ENCODE measurements at regions not wholly inside any gene's neighbourhood (a gene's known extent, or its start where the extent isn't known, plus 50 kb on each side); places are given as distances from the start of the nearest gene placed in this dataset.

- no peak for DNase-seq (ENCODE audit: low spot score)
Observed at GRCh38 chr9:107064378-107064777, 201.4 kb downstream of the ZNF462 start.

GRCh38 chr9:107065549-107065948 lies 202.6 kb downstream of the ZNF462 start:
- no peak for DNase-seq (ENCODE audit: low spot score)

- no peak for DNase-seq (ENCODE audit: low spot score)
Observed at GRCh38 chr9:107067739-107068416, 204.9 kb downstream of the ZNF462 start.

DNA sequence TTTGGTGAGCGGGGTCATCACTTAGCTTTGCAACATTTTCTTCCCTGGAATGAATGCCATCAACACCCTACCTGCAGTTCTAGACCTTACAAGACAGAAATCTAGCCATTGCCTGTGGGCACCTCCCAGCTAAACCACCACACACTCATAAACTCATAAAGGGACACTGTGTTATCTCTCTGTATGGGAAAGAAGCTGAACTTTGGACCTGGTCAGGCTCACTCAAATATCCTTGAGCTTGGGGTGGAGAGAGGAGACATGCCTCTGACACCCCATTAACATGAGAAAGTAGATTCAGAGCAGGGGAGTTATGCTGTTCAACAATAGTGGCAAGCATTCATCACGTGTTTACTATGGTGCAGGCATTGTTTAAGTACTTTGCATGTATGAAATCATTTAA lies 205.6 kb downstream of the ZNF462 start:
- no peak for DNase-seq (ENCODE audit: low spot score)

- no peak for DNase-seq (ENCODE audit: low spot score)
Observed at GRCh38 chr9:107070586-107070985, 207.6 kb downstream of the ZNF462 start.

- no peak for DNase-seq (ENCODE audit: low spot score)
Observed at GRCh38 chr9:107078061-107078460, 205.0 kb upstream of the RAD23B start.

DNA sequence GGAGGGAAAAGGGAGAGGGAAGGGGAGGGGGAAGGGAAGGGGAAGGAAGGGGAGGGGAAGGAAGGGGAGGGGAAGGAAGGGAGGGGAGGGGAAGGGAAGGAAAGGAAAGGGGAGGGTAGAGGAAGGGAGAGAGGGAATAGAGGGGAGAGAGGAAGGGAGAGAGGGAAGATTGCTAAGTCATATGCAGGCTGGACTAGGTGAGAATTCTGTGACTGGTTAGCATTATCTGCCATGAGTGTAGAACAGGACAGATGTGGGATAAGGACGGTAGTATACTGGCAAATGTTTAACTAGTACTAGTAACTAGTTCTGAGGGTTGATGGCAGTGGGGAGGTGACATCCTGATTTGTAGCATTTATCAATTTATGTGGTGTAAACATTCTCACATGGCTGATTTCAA lies 203.5 kb upstream of the RAD23B start:
- DNase-seq (ENCODE audit: low spot score) = no peak

DNA sequence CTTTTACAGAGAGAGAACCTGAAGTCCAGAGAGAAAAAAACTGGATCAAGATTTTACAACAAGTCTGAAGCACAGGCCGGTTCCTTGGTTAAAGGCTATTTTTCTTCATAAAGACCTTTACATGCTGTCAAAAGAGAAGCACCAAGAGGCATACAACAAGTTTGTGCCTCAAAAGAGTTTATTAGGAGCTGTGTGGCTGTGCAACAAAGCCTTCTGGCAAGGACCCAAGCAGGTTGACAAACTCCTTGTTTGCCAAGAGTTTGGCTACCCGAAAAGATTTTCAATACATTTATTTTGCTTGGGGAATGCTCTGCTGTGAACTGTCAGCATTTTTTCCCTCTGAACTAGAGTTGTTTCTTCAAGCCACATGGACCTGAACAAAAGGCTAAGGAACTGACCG lies 202.9 kb upstream of the RAD23B start:
- DNase-seq (ENCODE audit: low spot score) = no peak

DNA sequence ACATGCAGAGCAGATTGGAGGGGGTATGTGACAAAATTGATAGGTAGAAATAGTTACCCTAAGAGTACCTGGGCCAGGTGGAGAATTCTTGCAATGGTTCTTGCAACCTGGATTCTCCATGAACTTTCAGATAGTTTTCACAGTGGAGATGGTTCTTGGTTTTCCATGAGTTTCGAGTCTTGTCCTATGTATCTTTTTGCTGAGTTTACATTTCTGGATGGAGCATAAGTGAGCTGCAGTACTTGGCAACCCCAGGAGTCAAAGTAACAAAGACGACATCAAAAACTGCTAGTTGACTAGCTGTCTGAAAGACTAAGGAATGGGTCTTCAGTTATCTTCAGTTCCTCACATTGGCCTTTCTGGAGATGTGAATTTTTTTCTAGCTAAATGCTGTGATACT lies 196.6 kb upstream of the RAD23B start:
- DNase-seq (ENCODE audit: low spot score) = no peak

- DNase-seq (ENCODE audit: low spot score) = no peak
Observed at GRCh38 chr9:107087222-107087621, 195.9 kb upstream of the RAD23B start.

GRCh38 chr9:107090218-107090617 lies 192.9 kb upstream of the RAD23B start:
- no peak for DNase-seq (ENCODE audit: low spot score)

- no peak for DNase-seq (ENCODE audit: low spot score)
Observed at GRCh38 chr9:107093365-107094060, 189.6 kb upstream of the RAD23B start.

DNA sequence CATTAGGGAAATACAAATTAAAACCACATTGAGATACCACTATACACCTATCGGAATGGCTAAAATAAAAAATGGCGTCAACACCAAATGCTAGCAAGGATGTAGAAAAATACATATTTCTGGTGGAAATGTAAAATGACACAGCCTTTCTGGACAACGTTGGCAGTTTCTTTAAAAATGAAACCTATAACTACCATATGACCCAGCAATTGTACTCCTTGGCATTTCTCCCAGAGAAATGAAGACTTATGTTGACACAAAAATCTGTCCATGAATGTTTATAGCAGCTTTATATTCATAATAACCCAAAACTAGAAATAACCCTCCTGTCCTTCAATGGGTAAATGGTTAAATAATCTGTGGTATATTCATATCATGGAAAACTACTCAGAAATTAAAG lies 188.7 kb upstream of the RAD23B start:
- no peak for DNase-seq (ENCODE audit: low spot score)

GRCh38 chr9:107100591-107100990 lies 182.5 kb upstream of the RAD23B start:
- DNase-seq (ENCODE audit: low spot score) = no peak

- DNase-seq (ENCODE audit: low spot score) = no peak
Observed at GRCh38 chr9:107102011-107102410, 181.1 kb upstream of the RAD23B start.

- DNase-seq (ENCODE audit: low spot score) = no peak
Observed at GRCh38 chr9:107103621-107104020, 179.5 kb upstream of the RAD23B start.

DNA sequence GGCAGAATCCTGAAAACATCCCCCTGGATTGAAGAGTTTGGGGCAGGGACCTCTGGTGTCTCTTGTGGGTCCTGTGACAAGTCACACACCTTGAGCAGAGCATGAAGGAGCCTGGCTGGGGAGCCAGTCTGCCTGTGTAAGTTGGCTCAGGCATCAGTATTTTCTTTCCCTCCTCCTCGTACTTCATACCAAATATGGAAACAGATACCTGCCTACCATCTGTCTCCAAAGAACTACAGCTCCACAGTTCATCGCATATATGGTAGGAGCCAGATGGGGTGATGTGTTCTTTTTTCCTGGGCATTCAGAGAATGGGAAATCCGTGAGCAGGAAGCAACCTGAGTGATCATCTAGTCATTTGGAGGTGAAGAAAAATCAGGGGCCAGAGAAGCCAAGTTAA lies 177.3 kb upstream of the RAD23B start:
- no peak for DNase-seq (ENCODE audit: low spot score)

DNA sequence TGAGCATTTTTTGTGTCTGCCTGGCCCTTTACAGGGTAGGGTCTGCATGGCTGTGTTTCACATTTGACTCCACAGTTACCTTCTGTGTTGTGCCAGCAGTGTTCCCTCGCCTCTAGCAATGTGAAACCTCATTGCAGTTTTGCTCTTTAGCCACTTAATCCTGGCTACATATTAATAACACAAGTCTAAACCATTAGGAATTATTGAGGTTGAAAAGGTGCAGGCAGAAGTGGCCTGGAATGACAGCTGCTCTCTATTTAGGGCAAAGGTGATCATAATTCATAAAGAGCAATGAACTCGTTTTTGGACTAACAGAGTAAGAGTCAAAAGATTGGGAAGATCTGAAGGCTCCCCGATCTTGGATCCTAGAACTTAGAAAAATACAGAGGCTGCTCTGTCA lies 176.7 kb upstream of the RAD23B start:
- DNase-seq (ENCODE audit: low spot score) = no peak

DNA sequence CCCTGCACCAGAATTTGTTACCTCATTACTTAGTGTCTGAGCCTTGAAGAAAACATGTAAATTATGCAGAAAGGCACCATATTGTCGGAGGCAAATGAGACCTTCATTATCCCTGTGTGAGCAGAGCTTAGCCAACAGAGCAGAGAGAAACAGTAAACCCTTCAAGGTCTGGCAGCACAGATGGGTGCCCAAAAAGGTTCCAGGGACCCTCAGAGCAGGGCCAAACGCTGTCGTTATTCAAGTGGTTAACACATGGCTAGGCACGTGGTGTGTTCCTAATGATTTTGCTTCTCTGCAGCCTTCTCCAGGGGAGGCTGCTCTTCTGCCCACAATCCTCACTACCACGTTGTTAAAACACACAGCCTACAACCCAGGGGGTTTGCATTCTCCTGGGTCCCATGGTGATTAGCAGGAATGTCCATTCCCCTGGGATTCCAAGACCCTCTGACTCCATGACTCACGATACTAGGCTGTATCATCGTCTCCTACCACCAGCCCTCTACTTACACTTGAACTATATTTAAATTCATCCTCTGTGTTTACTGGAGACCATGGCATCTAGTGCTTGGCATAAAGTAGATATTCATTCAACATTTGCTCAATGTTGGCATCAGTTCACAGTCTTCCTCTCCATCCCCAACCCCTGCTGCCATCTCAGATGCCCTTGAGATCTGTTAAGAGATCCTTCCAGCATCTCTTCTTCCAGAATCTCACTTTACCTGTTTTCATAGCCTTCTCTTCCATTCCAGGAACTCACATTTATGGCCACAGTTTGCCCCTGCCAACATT lies 174.5 kb upstream of the RAD23B start:
- no peak for DNase-seq (ENCODE audit: low spot score)

DNA sequence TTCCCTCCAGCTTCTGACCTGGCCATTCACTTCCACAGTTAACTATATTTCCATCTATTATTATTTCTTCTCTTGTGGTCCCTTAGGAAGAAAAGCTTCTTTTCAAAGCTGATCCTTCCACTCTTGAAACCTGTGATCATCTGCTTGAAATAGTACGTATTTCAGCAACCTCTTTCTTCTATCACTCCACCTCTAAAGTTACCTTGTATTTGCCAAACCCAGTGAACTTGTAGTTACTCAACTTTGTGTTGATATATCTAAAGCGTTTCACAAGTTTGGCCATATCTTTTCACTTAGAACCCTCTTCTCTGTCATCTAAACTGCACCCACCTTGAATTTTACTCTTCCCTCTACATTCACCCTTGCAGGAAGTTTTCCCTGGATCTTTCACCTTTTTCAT lies 173.8 kb upstream of the RAD23B start:
- no peak for DNase-seq (ENCODE audit: low spot score)

- no peak for DNase-seq (ENCODE audit: low spot score)
Observed at GRCh38 chr9:107110153-107110552, 172.9 kb upstream of the RAD23B start.

- DNase-seq (ENCODE audit: low spot score) = no peak
Observed at GRCh38 chr9:107112707-107113243, 170.3 kb upstream of the RAD23B start.
